NCI-H2196 treated with DMSO at 0.1 percent for 48 hours (cell line): ENCODE measurements at regions not wholly inside any gene's neighbourhood (a gene's known extent, or its start where the extent isn't known, plus 50 kb on each side); places are given as distances from the start of the nearest gene placed in this dataset.
"Not testable (repeated sequence)": the region's sequence is repeated elsewhere in the genome, so short reads cannot be mapped to it uniquely, and the experiment has no call there.

Experiments
- DNase-seq: peaks from one replicate; lab custom pipeline; 2025; ENCODE audit not compliant: unreplicated experiment; lab: John Stamatoyannopoulos, UW

- no peak for DNase-seq
Measured at GRCh38 chr3:166457382-166457781, 620.2 kb upstream of the BCHE start.

- DNase-seq, result no peak
Measured at GRCh38 chr3:166456286-166456685, 619.1 kb upstream of the BCHE start.

- no peak for DNase-seq
Measured at GRCh38 chr3:166455744-166456143, 618.5 kb upstream of the BCHE start.

GRCh38 chr3:166453478-166453877 is 616.3 kb upstream of the BCHE start:
- DNase-seq, result no peak

GRCh38 chr3:166451997-166452396 is 614.8 kb upstream of the BCHE start:
- no peak for DNase-seq

GRCh38 chr3:166447513-166447912 is 610.3 kb upstream of the BCHE start:
- no peak for DNase-seq

GRCh38 chr3:166446986-166447385 is 609.8 kb upstream of the BCHE start:
- no peak for DNase-seq

- DNase-seq, result no peak
Measured at GRCh38 chr3:166446291-166446690, 609.1 kb upstream of the BCHE start.

- DNase-seq, result no peak
Measured at GRCh38 chr3:166445865-166446264, 608.6 kb upstream of the BCHE start.

- DNase-seq, result peak; percentile 4
Measured at GRCh38 chr3:166444756-166445155, 607.5 kb upstream of the BCHE start.

- DNase-seq, result no peak
Measured at GRCh38 chr3:166444336-166444735, 607.1 kb upstream of the BCHE start.

- no peak for DNase-seq
Measured at GRCh38 chr3:166435469-166436057, 598.3 kb upstream of the BCHE start.

GRCh38 chr3:166433060-166433459 is 595.8 kb upstream of the BCHE start:
- no peak for DNase-seq

- DNase-seq, result no peak
Measured at GRCh38 chr3:166425900-166426611, 588.8 kb upstream of the BCHE start.

- DNase-seq, result no peak
Measured at GRCh38 chr3:166425021-166425420, 587.8 kb upstream of the BCHE start.

- not testable (repeated sequence) for DNase-seq
Measured at GRCh38 chr3:166423824-166424513, 586.7 kb upstream of the BCHE start.

GRCh38 chr3:166422556-166422955 is 585.3 kb upstream of the BCHE start:
- no peak for DNase-seq

- no peak for DNase-seq
Measured at GRCh38 chr3:166420071-166420470, 582.8 kb upstream of the BCHE start.

- no peak for DNase-seq
Measured at GRCh38 chr3:166405896-166406295, 568.7 kb upstream of the BCHE start.

- no peak for DNase-seq
Measured at GRCh38 chr3:166405465-166405864, 568.2 kb upstream of the BCHE start.

- DNase-seq, result no peak
Measured at GRCh38 chr3:166390303-166390702, 553.1 kb upstream of the BCHE start.

GRCh38 chr3:166388321-166388720 is 551.1 kb upstream of the BCHE start:
- DNase-seq, result no peak
